ENCODE measurements at regions not wholly inside any gene's neighbourhood (a gene's known extent, or its start where the extent isn't known, plus 50 kb on each side); places are given as distances from the start of the nearest gene placed in this dataset.

GRCh38 chr11:116310226-116310625, 462.6 kb downstream of the BUD13 start:
- ATAC-seq (no peak), DNase-seq (no peak)
- Mint-ChIP-seq H3K36me3 (ENCODE audit: low read depth) (no peaks in the 10 kb centered on the region), H3K4me1 (no peaks in the 10 kb centered on the region), H3K27me3 (peaks cover 27% of the 10 kb centered on the region), H3K4me3 (no peak overlapping the region), H3K27ac (no peak overlapping the region)
- no peaks in the 10 kb centered on the region for H3K9me3 ChIP-seq (ENCODE audit: control insufficient read depth, low read length, poor library complexity, severe bottlenecking)

- ATAC-seq: no peak
Observed at GRCh38 chr11:116309446-116309845, 463.3 kb downstream of the BUD13 start.

GRCh38 chr11:116302756-116303155, 470.0 kb downstream of the BUD13 start:
- Mint-ChIP-seq H3K4me1 (no peaks in the 10 kb centered on the region), H3K4me3 (no peak overlapping the region)

More at GRCh38 chr11:116309446-116309845, 463.3 kb downstream of the BUD13 start:
- Mint-ChIP-seq H3K27ac (no peak overlapping the region), H3K4me1 (no peaks in the 10 kb centered on the region), H3K4me3 (no peak overlapping the region), H3K27me3 (peaks cover 21% of the 10 kb centered on the region), H3K36me3 (ENCODE audit: low read depth) (no peaks in the 10 kb centered on the region)
- DNase-seq: no peak
- no peaks in the 10 kb centered on the region for H3K9me3 ChIP-seq (ENCODE audit: control insufficient read depth, low read length, poor library complexity, severe bottlenecking)

GRCh38 chr11:116301141-116301540, 471.6 kb downstream of the BUD13 start:
- H3K27me3 Mint-ChIP-seq: no peaks in the 10 kb centered on the region
- DNase-seq (no peak), ATAC-seq (no peak)

More at GRCh38 chr11:116302756-116303155, 470.0 kb downstream of the BUD13 start:
- no peak for ATAC-seq
- H3K36me3 Mint-ChIP-seq (ENCODE audit: low read depth): no peaks in the 10 kb centered on the region
- DNase-seq: no peak
- H3K27ac Mint-ChIP-seq: no peak overlapping the region
- H3K27me3 Mint-ChIP-seq: no peaks in the 10 kb centered on the region
- no peaks in the 10 kb centered on the region for H3K9me3 ChIP-seq (ENCODE audit: control insufficient read depth, low read length, poor library complexity, severe bottlenecking)

GRCh38 chr11:116300232-116300631, 472.6 kb downstream of the BUD13 start:
- no peaks in the 10 kb centered on the region for H3K9me3 ChIP-seq (ENCODE audit: control insufficient read depth, low read length, poor library complexity, severe bottlenecking)
- DNase-seq (no peak), ATAC-seq (no peak)
- Mint-ChIP-seq H3K4me1 (no peaks in the 10 kb centered on the region), H3K27me3 (no peaks in the 10 kb centered on the region), H3K27ac (no peak overlapping the region), H3K4me3 (no peak overlapping the region), H3K36me3 (ENCODE audit: low read depth) (no peaks in the 10 kb centered on the region)

More at GRCh38 chr11:116301141-116301540, 471.6 kb downstream of the BUD13 start:
- Mint-ChIP-seq H3K4me1 (no peaks in the 10 kb centered on the region), H3K36me3 (ENCODE audit: low read depth) (no peaks in the 10 kb centered on the region), H3K27ac (no peak overlapping the region), H3K4me3 (no peak overlapping the region)
- H3K9me3 ChIP-seq (ENCODE audit: control insufficient read depth, low read length, poor library complexity, severe bottlenecking): no peaks in the 10 kb centered on the region

GRCh38 chr11:116294630-116295029, 478.2 kb downstream of the BUD13 start:
- DNase-seq (no peak), ATAC-seq (no peak)
- no peak overlapping the region for H3K4me3 Mint-ChIP-seq
- no peaks in the 10 kb centered on the region for H3K9me3 ChIP-seq (ENCODE audit: control insufficient read depth, low read length, poor library complexity, severe bottlenecking)
- no peaks in the 10 kb centered on the region for H3K27me3 Mint-ChIP-seq
- H3K36me3 Mint-ChIP-seq (ENCODE audit: low read depth): no peaks in the 10 kb centered on the region
- no peak overlapping the region for H3K27ac Mint-ChIP-seq
- no peaks in the 10 kb centered on the region for H3K4me1 Mint-ChIP-seq

- ATAC-seq (no peak), DNase-seq (no peak)
- Mint-ChIP-seq H3K4me3 (no peak overlapping the region), H3K27ac (no peak overlapping the region), H3K36me3 (ENCODE audit: low read depth) (no peaks in the 10 kb centered on the region), H3K27me3 (peaks cover 13% of the 10 kb centered on the region), H3K4me1 (no peaks in the 10 kb centered on the region)
- H3K9me3 ChIP-seq (ENCODE audit: control insufficient read depth, low read length, poor library complexity, severe bottlenecking): no peaks in the 10 kb centered on the region
Observed at GRCh38 chr11:116287866-116288265, 484.9 kb downstream of the BUD13 start.

- H3K36me3 Mint-ChIP-seq (ENCODE audit: low read depth): no peaks in the 10 kb centered on the region
- no peaks in the 10 kb centered on the region for H3K9me3 ChIP-seq (ENCODE audit: control insufficient read depth, low read length, poor library complexity, severe bottlenecking)
- ATAC-seq: no peak
Observed at GRCh38 chr11:116285026-116285425, 487.8 kb downstream of the BUD13 start.

GRCh38 chr11:116283300-116283699, 489.5 kb downstream of the BUD13 start:
- peaks cover 38% of the 10 kb centered on the region for H3K27me3 Mint-ChIP-seq
- DNase-seq (no peak), ATAC-seq (no peak)
- H3K36me3 Mint-ChIP-seq (ENCODE audit: low read depth): no peaks in the 10 kb centered on the region
- no peak overlapping the region for H3K27ac Mint-ChIP-seq
- no peaks in the 10 kb centered on the region for H3K9me3 ChIP-seq (ENCODE audit: control insufficient read depth, low read length, poor library complexity, severe bottlenecking)
- H3K4me1 Mint-ChIP-seq: no peaks in the 10 kb centered on the region
- H3K4me3 Mint-ChIP-seq: no peak overlapping the region

More at GRCh38 chr11:116285026-116285425, 487.8 kb downstream of the BUD13 start:
- no peak overlapping the region for H3K27ac Mint-ChIP-seq
- no peak overlapping the region for H3K4me3 Mint-ChIP-seq
- no peak for DNase-seq
- H3K27me3 Mint-ChIP-seq: peaks cover 26% of the 10 kb centered on the region
- no peaks in the 10 kb centered on the region for H3K4me1 Mint-ChIP-seq

GRCh38 chr11:116282481-116282880, 490.3 kb downstream of the BUD13 start:
- H3K4me3 Mint-ChIP-seq: no peak overlapping the region
- H3K27ac Mint-ChIP-seq: no peak overlapping the region
- no peak for ATAC-seq
- H3K9me3 ChIP-seq (ENCODE audit: control insufficient read depth, low read length, poor library complexity, severe bottlenecking): no peaks in the 10 kb centered on the region
- H3K36me3 Mint-ChIP-seq (ENCODE audit: low read depth): no peaks in the 10 kb centered on the region
- peaks cover 39% of the 10 kb centered on the region for H3K27me3 Mint-ChIP-seq
- DNase-seq: no peak
- H3K4me1 Mint-ChIP-seq: no peaks in the 10 kb centered on the region

- ATAC-seq: no peak
- peaks cover 32% of the 10 kb centered on the region for H3K27me3 Mint-ChIP-seq
- DNase-seq: no peak
- no peaks in the 10 kb centered on the region for H3K9me3 ChIP-seq (ENCODE audit: control insufficient read depth, low read length, poor library complexity, severe bottlenecking)
- no peak overlapping the region for H3K27ac Mint-ChIP-seq
- no peaks in the 10 kb centered on the region for H3K36me3 Mint-ChIP-seq (ENCODE audit: low read depth)
- H3K4me1 Mint-ChIP-seq: peaks cover 2% of the 10 kb centered on the region
- no peak overlapping the region for H3K4me3 Mint-ChIP-seq
Observed at GRCh38 chr11:116281173-116282160, 491.3 kb downstream of the BUD13 start.

GRCh38 chr11:116279511-116279910, 493.3 kb downstream of the BUD13 start:
- H3K27me3 Mint-ChIP-seq: peaks cover 42% of the 10 kb centered on the region
- DNase-seq (no peak), ATAC-seq (no peak)
- no peak overlapping the region for H3K4me3 Mint-ChIP-seq
- H3K27ac Mint-ChIP-seq: no peak overlapping the region
- no peaks in the 10 kb centered on the region for H3K36me3 Mint-ChIP-seq (ENCODE audit: low read depth)
- H3K9me3 ChIP-seq (ENCODE audit: control insufficient read depth, low read length, poor library complexity, severe bottlenecking): no peaks in the 10 kb centered on the region
- peaks cover 3% of the 10 kb centered on the region for H3K4me1 Mint-ChIP-seq

GRCh38 chr11:116278076-116278475, 494.7 kb downstream of the BUD13 start:
- Mint-ChIP-seq H3K4me3 (no peak overlapping the region), H3K36me3 (ENCODE audit: low read depth) (no peaks in the 10 kb centered on the region), H3K27ac (no peak overlapping the region), H3K27me3 (peaks cover 45% of the 10 kb centered on the region), H3K4me1 (peaks cover 5% of the 10 kb centered on the region)
- ATAC-seq: no peak
- H3K9me3 ChIP-seq (ENCODE audit: control insufficient read depth, low read length, poor library complexity, severe bottlenecking): no peaks in the 10 kb centered on the region
- DNase-seq: no peak

Data from T-helper 17 cell (primary cell).